Esophagus muscularis mucosa (tissue), 4 donors: ENCODE measurements at regions not wholly inside any gene's neighbourhood (a gene's known extent, or its start where the extent isn't known, plus 50 kb on each side); places are given as distances from the start of the nearest gene placed in this dataset.

ENCODE experiments used
- DNase-seq: peaks from one replicate; pipeline ENCODE4 v3.0.0-alpha.2; 2017; ENCODE audit errors: extremely low spot score
- H3K27ac ChIP-seq, 4 donors: fragments of 200-600 bp; sonication (generic); replicated peaks in 1 of 4; 1 replicate in 3 of 4; 2 replicates in 1 of 4; pipeline ENCODE4 v1.5.1; 2016 to 2019; ENCODE audit warnings: mild to moderate bottlenecking in 1 of 4
- H3K27me3 ChIP-seq, 4 donors: fragments of 200-600 bp; sonication (generic); one replicate each; pipeline versions ENCODE4 v1.5.1 to v1.6.0; 2016 to 2019
- H3K36me3 ChIP-seq, 4 donors: fragments of 200-600 bp; sonication (generic); one replicate each; pipeline ENCODE4 v1.5.1; 2016 to 2019
- H3K4me1 ChIP-seq, 4 donors: fragments of 200-600 bp; sonication (generic); one replicate each; pipeline ENCODE4 v1.5.1; 2016 to 2019
- H3K4me3 ChIP-seq, 4 donors: fragments of 200-600 bp; sonication (generic); 1 replicate in 2 of 4; 2 replicates in 2 of 4; pipeline ENCODE4 v1.5.1; 2016 to 2019; ENCODE audit warnings: mild to moderate bottlenecking in 4 of 4, moderate library complexity in 1 of 4
- H3K9me3 ChIP-seq, 4 donors: fragments of 200-600 bp; sonication (generic); 1 replicate in 3 of 4; 2 replicates in 1 of 4; pipeline ENCODE4 v1.5.1; 2016 to 2019
- CTCF ChIP-seq, 3 experiments: fragments of 200-600 bp in 2 of 3; fragments of 450-650 bp in 1 of 3; sonication (generic) in 2 of 3; IDR thresholded peaks; one replicate each; pipeline ENCODE4 v1.5.1; 2017 to 2019; ENCODE audit warnings: antibody characterized with exemption in 3 of 3, mild to moderate bottlenecking in 2 of 3, moderate library complexity in 1 of 3
- EP300 ChIP-seq: sonication (generic); formaldehyde crosslinking; IDR thresholded peaks from one replicate; pipeline ENCODE4 v1.6.1; 2017; ENCODE audit warnings: antibody characterized with exemption
- POLR2A ChIP-seq: fragments of 450-650 bp; IDR thresholded peaks from one replicate; pipeline ENCODE4 v1.6.1; 2017; ENCODE audit warnings: antibody characterized with exemption, moderate library complexity, mild to moderate bottlenecking, low read depth
- POLR2AphosphoS5 ChIP-seq, 2 donors: sonication (generic); formaldehyde crosslinking; IDR thresholded peaks; one replicate each; pipeline ENCODE4 v1.6.1; 2017; ENCODE audit warnings: antibody characterized with exemption in 2 of 2
- WGBS: methylation state at CpG from one replicate; pipeline ENCODE4 v1.1.5; 2018; 5-methylcytosine and 5-hydroxymethylcytosine counted together
- intact Hi-C: fragments of 100-400 bp; cut with DNase I; formaldehyde crosslinking; loops from one replicate; pipeline ENCODE4 v1.15.1; 2023

GRCh38 chr5:8828596-8829322 is 717.1 kb downstream of the SEMA5A start:
- intact Hi-C loops = no loop called here
- no peaks in the 10 kb centered on the region for H3K9me3 ChIP-seq

GRCh38 chr5:8829323-8830029 is 716.4 kb downstream of the SEMA5A start:
- Histone ChIP-seq H3K27me3 (no peaks in the 10 kb centered on the region), H3K9me3 (no peaks in the 10 kb centered on the region), H3K36me3 (no peaks in the 10 kb centered on the region), H3K4me3 (no peak overlapping the region), H3K4me1 (peaks cover 0 to 10% (median 0%) of the 10 kb centered on the region in 4 donors), H3K27ac (peak overlapping the region in 1 of 4 donors; percentile 15)
- intact Hi-C loops = no loop called here
- DNase-seq = no peak
- no peak for TF ChIP-seq POLR2AphosphoS5 (IDR thresholded peaks at IDR 0.05)
- no peak for TF ChIP-seq EP300
- no peak for TF ChIP-seq POLR2A
- no peak for TF ChIP-seq CTCF (IDR thresholded peaks at IDR 0.05)

More at GRCh38 chr5:8828596-8829322, 717.1 kb downstream of the SEMA5A start:
- Histone ChIP-seq H3K4me3 (no peak overlapping the region), H3K36me3 (no peaks in the 10 kb centered on the region), H3K27ac (peak overlapping the region in 1 of 4 donors; percentile 15), H3K27me3 (no peaks in the 10 kb centered on the region), H3K4me1 (peaks cover 0 to 10% (median 0%) of the 10 kb centered on the region in 4 donors)
- TF ChIP-seq CTCF (IDR thresholded peaks at IDR 0.05) (no peak), EP300 (no peak), POLR2AphosphoS5 (IDR thresholded peaks at IDR 0.05) (no peak), POLR2A (no peak)
- DNase-seq = no peak
- WGBS = 73% methylated on average over 2 of the region's 2 CpGs

GRCh38 chr5:8831251-8831650 is 714.6 kb downstream of the SEMA5A start:
- WGBS = 85% methylated on average over 3 of the region's 3 CpGs
- intact Hi-C loops = no loop called here

GRCh38 chr5:8831854-8832253 is 714.0 kb downstream of the SEMA5A start:
- Histone ChIP-seq H3K27me3 (no peaks in the 10 kb centered on the region), H3K4me1 (peaks cover 0 to 10% (median 0%) of the 10 kb centered on the region in 4 donors), H3K9me3 (no peaks in the 10 kb centered on the region), H3K36me3 (no peaks in the 10 kb centered on the region), H3K4me3 (no peak overlapping the region), H3K27ac (no peak overlapping the region)
- 64% methylated on average over 1 of the region's 1 CpG for WGBS
- DNase-seq = no peak
- TF ChIP-seq CTCF (IDR thresholded peaks at IDR 0.05) = no peak
- TF ChIP-seq POLR2AphosphoS5 (IDR thresholded peaks at IDR 0.05) = no peak
- no peak for TF ChIP-seq EP300
- no peak for TF ChIP-seq POLR2A
- intact Hi-C loops = no loop called here

More at GRCh38 chr5:8831251-8831650, 714.6 kb downstream of the SEMA5A start:
- no peaks in the 10 kb centered on the region for H3K36me3 ChIP-seq
- no peak overlapping the region for H3K27ac ChIP-seq
- no peak overlapping the region for H3K4me3 ChIP-seq
- no peaks in the 10 kb centered on the region for H3K9me3 ChIP-seq
- DNase-seq = no peak
- H3K4me1 ChIP-seq = peaks cover 0 to 10% (median 0%) of the 10 kb centered on the region in 4 donors
- no peaks in the 10 kb centered on the region for H3K27me3 ChIP-seq
- TF ChIP-seq CTCF (IDR thresholded peaks at IDR 0.05) = no peak
- TF ChIP-seq POLR2AphosphoS5 (IDR thresholded peaks at IDR 0.05) = no peak
- no peak for TF ChIP-seq EP300
- TF ChIP-seq POLR2A = no peak
